Ishikawa (cell line): ENCODE measurements at regions not wholly inside any gene's neighbourhood (a gene's known extent, or its start where the extent isn't known, plus 50 kb on each side); places are given as distances from the start of the nearest gene placed in this dataset.

ENCODE experiments used
- CREB1 ChIP-seq: IDR thresholded peaks from 2 replicates; pipeline ENCODE4 v1.6.1; 2012; ENCODE audit warnings: low read depth
- EP300 ChIP-seq: IDR thresholded peaks from 2 replicates; pipeline ENCODE4 v1.6.1; 2012; ENCODE audit warnings: borderline replicate concordance
- FOXM1 ChIP-seq: IDR thresholded peaks from 2 replicates; pipeline ENCODE4 v1.6.1; 2012; ENCODE audit warnings: low read depth, borderline replicate concordance
- RAD21 ChIP-seq: IDR thresholded peaks from 2 replicates; pipeline ENCODE4 v1.6.1; 2012; ENCODE audit warnings: low read depth
- TAF1 ChIP-seq: IDR thresholded peaks from 2 replicates; pipeline ENCODE4 v1.6.1; 2012; ENCODE audit warnings: low read depth, mild to moderate bottlenecking
- TF ChIP-seq, protein P1 (sequence below): IDR thresholded peaks from 2 replicates; pipeline ENCODE4 v1.6.1; 2012

DNA sequence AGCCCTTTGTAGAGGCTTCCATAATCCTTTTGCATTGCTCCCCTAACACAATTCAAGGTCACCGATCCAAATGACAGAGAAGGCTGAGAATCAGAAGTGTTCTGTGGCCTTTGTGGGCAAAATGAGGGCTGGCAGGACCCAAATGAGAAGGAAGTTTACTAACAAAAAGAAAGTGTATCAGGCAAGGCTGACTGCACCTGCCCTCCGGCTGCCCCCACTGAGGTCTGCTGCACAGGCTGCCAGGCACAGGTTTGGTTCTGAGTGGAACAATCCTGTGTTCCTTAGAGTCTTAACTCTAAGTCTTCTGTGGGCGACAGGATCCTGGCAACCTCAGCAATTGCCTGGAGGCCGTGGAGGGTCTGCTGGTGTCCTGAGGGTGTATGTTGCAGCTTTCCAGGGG lies 568.5 kb downstream of the CMPK2 start:
- TF ChIP-seq TAF1 (no peak), CREB1 (no peak), EP300 (no peak), FOXM1 (no peak), RAD21 (no peak)
- TF ChIP-seq, protein P1, sequence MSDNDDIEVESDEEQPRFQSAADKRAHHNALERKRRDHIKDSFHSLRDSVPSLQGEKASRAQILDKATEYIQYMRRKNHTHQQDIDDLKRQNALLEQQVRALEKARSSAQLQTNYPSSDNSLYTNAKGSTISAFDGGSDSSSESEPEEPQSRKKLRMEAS, result no peak
